BE2C (cell line): ENCODE measurements at regions not wholly inside any gene's neighbourhood (a gene's known extent, or its start where the extent isn't known, plus 50 kb on each side); places are given as distances from the start of the nearest gene placed in this dataset.
"Not testable (repeated sequence)": the region's sequence is repeated elsewhere in the genome, so short reads cannot be mapped to it uniquely, and the experiment has no call there.

Experiments used
- DNase-seq: peaks from one replicate; pipeline ENCODE4 v3.0.0-alpha.2; 2020
- H3K27me3 ChIP-seq: fragments of 250-450 bp; sonication (Bioruptor Pico); 2 replicates; pipeline ENCODE4 v1.5.1; 2020; ENCODE audit warnings: mild to moderate bottlenecking
- H3K36me3 ChIP-seq: fragments of 250-450 bp; sonication (Bioruptor Pico); 2 replicates; pipeline ENCODE4 v1.5.1; 2020; ENCODE audit warnings: mild to moderate bottlenecking
- H3K4me1 ChIP-seq: fragments of 250-450 bp; sonication (Bioruptor Pico); 2 replicates; pipeline ENCODE4 v1.5.1; 2020
- H3K4me3 ChIP-seq: 2 replicates; pipeline ENCODE4 v1.5.1; 2011; ENCODE audit warnings: low read depth, low read length
- H3K9me3 ChIP-seq: fragments of 250-450 bp; sonication (Bioruptor Pico); 2 replicates; pipeline ENCODE4 v1.5.1; 2020
- CTCF ChIP-seq: IDR thresholded peaks from 2 replicates; pipeline ENCODE4 v1.5.1; 2012; ENCODE audit warnings: mild to moderate bottlenecking, low read depth, low read length

GRCh38 chr4:100926039-100926717 lies 408.4 kb upstream of the EMCN start:
- DNase-seq: no peak
- no peaks in the 10 kb centered on the region for H3K9me3 ChIP-seq
- no peak overlapping the region for H3K4me3 ChIP-seq
- TF ChIP-seq CTCF: no peak
- H3K4me1 ChIP-seq: no peaks in the 10 kb centered on the region
- H3K36me3 ChIP-seq: no peaks in the 10 kb centered on the region
- H3K27me3 ChIP-seq: no peaks in the 10 kb centered on the region

GRCh38 chr4:100913685-100914084 lies 395.9 kb upstream of the EMCN start:
- DNase-seq: no peak
- Histone ChIP-seq H3K27me3 (no peaks in the 10 kb centered on the region), H3K4me3 (no peak overlapping the region), H3K36me3 (no peaks in the 10 kb centered on the region), H3K9me3 (peaks cover 6% of the 10 kb centered on the region; the same call in 1 of the 2 replicates), H3K4me1 (no peaks in the 10 kb centered on the region)
- TF ChIP-seq CTCF: no peak

GRCh38 chr4:100908540-100908939 lies 390.7 kb upstream of the EMCN start:
- H3K9me3 ChIP-seq: no peaks in the 10 kb centered on the region
- H3K4me1 ChIP-seq: no peaks in the 10 kb centered on the region
- H3K36me3 ChIP-seq: no peaks in the 10 kb centered on the region
- no peaks in the 10 kb centered on the region for H3K27me3 ChIP-seq
- no peak overlapping the region for H3K4me3 ChIP-seq
- TF ChIP-seq CTCF: no peak
- no peak for DNase-seq

- TF ChIP-seq CTCF: peak; percentile 53
Measured at GRCh38 chr4:100907465-100908454, 389.9 kb upstream of the EMCN start.

GRCh38 chr4:100906973-100907372 lies 389.2 kb upstream of the EMCN start:
- DNase-seq: no peak
- Histone ChIP-seq H3K27me3 (no peaks in the 10 kb centered on the region), H3K36me3 (no peaks in the 10 kb centered on the region), H3K9me3 (no peaks in the 10 kb centered on the region), H3K4me1 (no peaks in the 10 kb centered on the region), H3K4me3 (no peak overlapping the region)
- TF ChIP-seq CTCF: no peak

More at GRCh38 chr4:100907465-100908454, 389.9 kb upstream of the EMCN start:
- Histone ChIP-seq H3K36me3 (no peaks in the 10 kb centered on the region), H3K4me1 (no peaks in the 10 kb centered on the region), H3K27me3 (no peaks in the 10 kb centered on the region), H3K4me3 (no peak overlapping the region), H3K9me3 (no peaks in the 10 kb centered on the region)
- DNase-seq: no peak

GRCh38 chr4:100900945-100901344 lies 383.1 kb upstream of the EMCN start:
- H3K36me3 ChIP-seq, H3K4me3 ChIP-seq, H3K9me3 ChIP-seq, H3K27me3 ChIP-seq, DNase-seq, H3K4me1 ChIP-seq: not testable (repeated sequence)
